RWPE2 (cell line): ENCODE measurements at regions not wholly inside any gene's neighbourhood (a gene's known extent, or its start where the extent isn't known, plus 50 kb on each side); places are given as distances from the start of the nearest gene placed in this dataset.

Source experiments
- ATAC-seq: fragments of 200-7000 bp; cut with Tn5 transposase; 3 replicates; pipeline ENCODE4 v1.9.1; 2021; ENCODE audit warnings: low read depth
- DNase-seq: peaks from one replicate; pipeline ENCODE4 v3.0.0-alpha.2; 2020; ENCODE audit warnings: low spot score
- H3K27ac ChIP-seq: fragments of 450-650 bp; 2 replicates; pipeline ENCODE4 v1.5.1; 2017; ENCODE audit warnings: mild to moderate bottlenecking; ENCODE audit not compliant: poor library complexity, severe bottlenecking
- H3K27me3 ChIP-seq: fragments of 250-450 bp; sonication (Bioruptor Pico); 2 replicates; pipeline ENCODE4 v1.5.1; 2021; ENCODE audit warnings: mild to moderate bottlenecking, moderate library complexity; ENCODE audit not compliant: insufficient read depth, poor library complexity, severe bottlenecking
- H3K36me3 ChIP-seq: fragments of 250-450 bp; sonication (Bioruptor Pico); 2 replicates; pipeline ENCODE4 v1.5.1; 2020; ENCODE audit warnings: low read depth, mild to moderate bottlenecking, moderate library complexity
- H3K4me1 ChIP-seq: fragments of 250-450 bp; sonication (Bioruptor Pico); 2 replicates; pipeline ENCODE4 v1.5.1; 2021; ENCODE audit warnings: mild to moderate bottlenecking, moderate library complexity; ENCODE audit not compliant: insufficient read depth, poor library complexity, severe bottlenecking
- H3K4me3 ChIP-seq: fragments of 250-450 bp; sonication (Bioruptor Pico); 2 replicates; pipeline ENCODE4 v1.5.1; 2021; ENCODE audit warnings: mild to moderate bottlenecking, moderate library complexity; ENCODE audit not compliant: severe bottlenecking
- H3K9me3 ChIP-seq: fragments of 250-450 bp; sonication (Bioruptor Pico); 2 replicates; pipeline ENCODE4 v1.5.1; 2021; ENCODE audit warnings: mild to moderate bottlenecking, moderate library complexity; ENCODE audit not compliant: severe bottlenecking
- CTCF ChIP-seq: fragments of 450-650 bp; IDR thresholded peaks from one replicate; pipeline ENCODE4 v1.5.1; 2017; ENCODE audit warnings: mild to moderate bottlenecking, moderate library complexity; ENCODE audit not compliant: poor library complexity, severe bottlenecking

- H3K27me3 ChIP-seq = no peaks in the 10 kb centered on the region
Measured at GRCh38 chr5:58215364-58215763, 244.5 kb downstream of the PLK2 start.

GRCh38 chr5:58211441-58211840 is 248.4 kb downstream of the PLK2 start:
- H3K27ac ChIP-seq = no peak overlapping the region
- H3K4me1 ChIP-seq = no peaks in the 10 kb centered on the region
- no peak overlapping the region for H3K4me3 ChIP-seq
- no peak for TF ChIP-seq CTCF
- H3K27me3 ChIP-seq = no peaks in the 10 kb centered on the region
- H3K36me3 ChIP-seq = no peaks in the 10 kb centered on the region
- no peaks in the 10 kb centered on the region for H3K9me3 ChIP-seq
- ATAC-seq (no peak), DNase-seq (no peak)

More at GRCh38 chr5:58215364-58215763, 244.5 kb downstream of the PLK2 start:
- Histone ChIP-seq H3K4me3 (no peak overlapping the region), H3K4me1 (no peaks in the 10 kb centered on the region), H3K9me3 (no peaks in the 10 kb centered on the region), H3K36me3 (no peaks in the 10 kb centered on the region), H3K27ac (no peak overlapping the region)
- ATAC-seq (no peak), DNase-seq (no peak)
- no peak for TF ChIP-seq CTCF

GRCh38 chr5:58208674-58209073 is 251.2 kb downstream of the PLK2 start:
- no peak for DNase-seq
- H3K27ac ChIP-seq = no peak overlapping the region
- H3K36me3 ChIP-seq = no peaks in the 10 kb centered on the region
- no peak for TF ChIP-seq CTCF
- no peaks in the 10 kb centered on the region for H3K9me3 ChIP-seq
- no peak overlapping the region for H3K4me3 ChIP-seq
- no peaks in the 10 kb centered on the region for H3K27me3 ChIP-seq
- no peaks in the 10 kb centered on the region for H3K4me1 ChIP-seq
- ATAC-seq = no peak

- no peak for ATAC-seq
- no peak overlapping the region for H3K4me3 ChIP-seq
Measured at GRCh38 chr5:58207076-58207475, 252.8 kb downstream of the PLK2 start.

GRCh38 chr5:58204966-58205365 is 254.9 kb downstream of the PLK2 start:
- ATAC-seq (no peak), DNase-seq (no peak)
- no peaks in the 10 kb centered on the region for H3K27me3 ChIP-seq
- no peaks in the 10 kb centered on the region for H3K36me3 ChIP-seq
- H3K27ac ChIP-seq = no peak overlapping the region
- TF ChIP-seq CTCF = no peak
- H3K4me1 ChIP-seq = no peaks in the 10 kb centered on the region
- H3K9me3 ChIP-seq = no peaks in the 10 kb centered on the region
- H3K4me3 ChIP-seq = no peak overlapping the region

More at GRCh38 chr5:58207076-58207475, 252.8 kb downstream of the PLK2 start:
- Histone ChIP-seq H3K36me3 (no peaks in the 10 kb centered on the region), H3K27ac (no peak overlapping the region), H3K9me3 (no peaks in the 10 kb centered on the region), H3K4me1 (no peaks in the 10 kb centered on the region), H3K27me3 (no peaks in the 10 kb centered on the region)
- no peak for TF ChIP-seq CTCF
- DNase-seq = no peak
